Gastroesophageal sphincter (tissue), 4 donors: ENCODE measurements at regions not wholly inside any gene's neighbourhood (a gene's known extent, or its start where the extent isn't known, plus 50 kb on each side); places are given as distances from the start of the nearest gene placed in this dataset.

Experiments
- ATAC-seq: fragments of 150-250 bp; one replicate; pipeline ENCODE4 v1.9.1; 2016; ENCODE audit warnings: mild to moderate bottlenecking, moderate library complexity
- H3K27ac ChIP-seq, 4 donors: fragments of 200-600 bp; sonication (generic) in 3 of 4; 1 replicate in 3 of 4; 2 replicates in 1 of 4; pipeline ENCODE4 v1.5.1; 2016 to 2019
- H3K27me3 ChIP-seq: fragments of 200-600 bp; sonication (generic); one replicate; pipeline ENCODE4 v1.5.1; 2019
- H3K36me3 ChIP-seq, 2 donors: fragments of 200-600 bp; sonication (generic); one replicate each; pipeline ENCODE4 v1.5.1; 2019; ENCODE audit warnings: control low read depth in 1 of 2
- H3K4me1 ChIP-seq, 3 donors: fragments of 200-600 bp; sonication (generic); 1 replicate in 2 of 3; 2 replicates in 1 of 3; pipeline ENCODE4 v1.5.1; 2016 to 2019; ENCODE audit warnings: control low read depth in 2 of 3
- H3K4me3 ChIP-seq, 2 donors: fragments of 200-600 bp; sonication (generic); one replicate each; pipeline ENCODE4 v1.5.1; 2019; ENCODE audit warnings: mild to moderate bottlenecking in 1 of 2, moderate library complexity in 1 of 2
- H3K9me3 ChIP-seq, 3 donors: fragments of 200-600 bp; sonication (generic); one replicate each; pipeline ENCODE4 v1.5.1; 2017 to 2019; ENCODE audit warnings: control low read depth in 2 of 3
- EP300 ChIP-seq: sonication (generic); formaldehyde crosslinking; IDR thresholded peaks from one replicate; pipeline ENCODE4 v1.6.1; 2017; ENCODE audit warnings: antibody characterized with exemption, mild to moderate bottlenecking
- POLR2A ChIP-seq, 2 donors: fragments of 450-650 bp; IDR thresholded peaks; one replicate each; pipeline ENCODE4 v1.6.1; 2017; ENCODE audit warnings: antibody characterized with exemption in 2 of 2, mild to moderate bottlenecking in 2 of 2, moderate library complexity in 1 of 2
- POLR2AphosphoS5 ChIP-seq: sonication (generic); formaldehyde crosslinking; IDR thresholded peaks from one replicate; pipeline ENCODE4 v1.6.1; 2017; ENCODE audit warnings: antibody characterized with exemption
- WGBS, 2 donors: methylation state at CpG; one replicate each; pipeline ENCODE4 v1.1.5; 2018; ENCODE audit warnings: low coverage in 1 of 2; 5-methylcytosine and 5-hydroxymethylcytosine counted together
- TF ChIP-seq, protein P1 (sequence below), 4 experiments: fragments of 200-600 bp in 2 of 4; fragments of 450-650 bp in 2 of 4; sonication (generic) in 1 of 4; IDR thresholded peaks; one replicate each; pipeline ENCODE4 v1.5.1; 2017 to 2019; ENCODE audit warnings: antibody characterized with exemption in 4 of 4, mild to moderate bottlenecking in 2 of 4, moderate library complexity in 2 of 4

DNA sequence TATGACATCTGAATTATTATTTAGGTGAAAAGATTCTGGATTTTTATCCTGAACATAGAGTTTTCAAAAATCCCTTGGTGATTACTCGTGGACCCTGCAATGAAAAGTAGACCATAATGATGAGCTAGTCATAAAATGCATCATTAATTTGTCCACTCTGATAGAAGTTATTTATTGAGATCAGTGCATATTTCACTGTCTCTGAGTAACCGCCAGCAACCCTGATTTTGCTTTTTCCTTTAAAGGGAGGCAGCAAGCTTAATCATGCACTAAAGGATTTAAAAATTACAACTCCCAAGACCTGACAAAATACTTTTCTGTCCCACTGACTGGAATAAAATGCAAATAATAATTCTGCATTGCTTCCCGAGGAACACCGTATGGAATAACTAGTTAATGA, 259.6 kb upstream of the DPPA4 start:
- no peaks in the 10 kb centered on the region for H3K4me1 ChIP-seq
- TF ChIP-seq POLR2A (IDR thresholded peaks at IDR 0.05) (no peak), POLR2AphosphoS5 (no peak), EP300 (no peak)
- TF ChIP-seq, protein P1, sequence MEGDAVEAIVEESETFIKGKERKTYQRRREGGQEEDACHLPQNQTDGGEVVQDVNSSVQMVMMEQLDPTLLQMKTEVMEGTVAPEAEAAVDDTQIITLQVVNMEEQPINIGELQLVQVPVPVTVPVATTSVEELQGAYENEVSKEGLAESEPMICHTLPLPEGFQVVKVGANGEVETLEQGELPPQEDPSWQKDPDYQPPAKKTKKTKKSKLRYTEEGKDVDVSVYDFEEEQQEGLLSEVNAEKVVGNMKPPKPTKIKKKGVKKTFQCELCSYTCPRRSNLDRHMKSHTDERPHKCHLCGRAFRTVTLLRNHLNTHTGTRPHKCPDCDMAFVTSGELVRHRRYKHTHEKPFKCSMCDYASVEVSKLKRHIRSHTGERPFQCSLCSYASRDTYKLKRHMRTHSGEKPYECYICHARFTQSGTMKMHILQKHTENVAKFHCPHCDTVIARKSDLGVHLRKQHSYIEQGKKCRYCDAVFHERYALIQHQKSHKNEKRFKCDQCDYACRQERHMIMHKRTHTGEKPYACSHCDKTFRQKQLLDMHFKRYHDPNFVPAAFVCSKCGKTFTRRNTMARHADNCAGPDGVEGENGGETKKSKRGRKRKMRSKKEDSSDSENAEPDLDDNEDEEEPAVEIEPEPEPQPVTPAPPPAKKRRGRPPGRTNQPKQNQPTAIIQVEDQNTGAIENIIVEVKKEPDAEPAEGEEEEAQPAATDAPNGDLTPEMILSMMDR (IDR thresholded peaks at IDR 0.05) = no peak
- 54 to 78% methylated on average over 4 of the region's 4 CpGs for WGBS, 2 donors

DNA sequence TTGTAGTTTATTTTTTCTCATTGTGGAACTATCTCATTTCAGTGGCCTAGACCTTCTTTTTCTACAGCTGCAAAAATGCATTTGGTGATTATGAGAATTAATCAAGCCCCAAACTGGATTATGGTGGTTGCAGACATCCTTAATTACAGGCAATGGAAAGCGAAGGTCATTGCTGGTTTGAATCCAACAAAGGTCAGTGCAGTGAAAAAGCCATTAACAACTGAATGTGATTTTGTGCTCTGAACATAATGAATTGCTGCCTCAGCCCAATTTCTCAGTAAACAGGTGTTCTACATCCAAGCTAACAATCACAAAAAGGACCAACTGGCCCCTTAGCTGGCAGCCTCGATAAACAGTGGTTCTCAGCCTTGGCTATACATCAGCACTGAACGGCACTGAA, 260.1 kb upstream of the DPPA4 start:
- ATAC-seq = no peak
- Histone ChIP-seq H3K27ac (no peak overlapping the region), H3K9me3 (peaks cover 0 to 8% (median 3%) of the 10 kb centered on the region in 3 donors), H3K4me3 (no peak overlapping the region), H3K36me3 (no peaks in the 10 kb centered on the region), H3K27me3 (no peaks in the 10 kb centered on the region), H3K4me1 (no peaks in the 10 kb centered on the region)
- WGBS, 2 donors = 18 to 22% methylated on average over 3 of the region's 3 CpGs
- TF ChIP-seq POLR2A (IDR thresholded peaks at IDR 0.05) = no peak
- TF ChIP-seq, protein P1 (IDR thresholded peaks at IDR 0.05) = no peak
- no peak for TF ChIP-seq POLR2AphosphoS5
- no peak for TF ChIP-seq EP300

More for the DNA sequence above, 259.6 kb upstream of the DPPA4 start:
- no peaks in the 10 kb centered on the region for H3K27me3 ChIP-seq
- H3K36me3 ChIP-seq = no peaks in the 10 kb centered on the region
- no peak overlapping the region for H3K4me3 ChIP-seq
- no peak for ATAC-seq
- no peak overlapping the region for H3K27ac ChIP-seq
- H3K9me3 ChIP-seq = peaks cover 0 to 8% (median 3%) of the 10 kb centered on the region in 3 donors

DNA sequence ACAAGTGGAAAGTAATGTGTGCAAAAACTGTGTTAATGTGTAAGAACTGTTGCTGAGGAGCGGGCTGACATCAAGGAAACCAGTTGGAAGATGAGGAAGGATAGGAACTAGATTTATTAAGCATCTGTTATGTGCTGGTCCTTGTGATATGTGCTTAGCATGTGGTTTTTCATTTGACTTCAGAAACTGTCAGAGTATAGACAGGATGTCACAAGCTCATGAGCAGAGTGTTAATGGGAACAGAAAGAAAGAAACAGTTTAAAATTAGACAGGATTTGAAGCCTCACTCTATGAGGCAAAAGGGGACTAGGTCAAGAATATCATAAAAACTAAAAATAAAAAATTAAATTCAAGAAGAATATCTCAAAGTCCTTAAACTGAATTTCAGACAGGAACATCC, 270.6 kb upstream of the DPPA4 start:
- Histone ChIP-seq H3K36me3 (no peaks in the 10 kb centered on the region), H3K9me3 (no peaks in the 10 kb centered on the region), H3K4me3 (no peak overlapping the region), H3K27me3 (no peaks in the 10 kb centered on the region), H3K27ac (no peak overlapping the region), H3K4me1 (no peaks in the 10 kb centered on the region)
- WGBS, 2 donors = 88 to 100% methylated on average over 1 of the region's 1 CpG
- no peak for ATAC-seq
- no peak for TF ChIP-seq POLR2AphosphoS5
- TF ChIP-seq POLR2A (IDR thresholded peaks at IDR 0.05) = no peak
- TF ChIP-seq, protein P1 (IDR thresholded peaks at IDR 0.05) = no peak
- TF ChIP-seq EP300 = no peak

DNA sequence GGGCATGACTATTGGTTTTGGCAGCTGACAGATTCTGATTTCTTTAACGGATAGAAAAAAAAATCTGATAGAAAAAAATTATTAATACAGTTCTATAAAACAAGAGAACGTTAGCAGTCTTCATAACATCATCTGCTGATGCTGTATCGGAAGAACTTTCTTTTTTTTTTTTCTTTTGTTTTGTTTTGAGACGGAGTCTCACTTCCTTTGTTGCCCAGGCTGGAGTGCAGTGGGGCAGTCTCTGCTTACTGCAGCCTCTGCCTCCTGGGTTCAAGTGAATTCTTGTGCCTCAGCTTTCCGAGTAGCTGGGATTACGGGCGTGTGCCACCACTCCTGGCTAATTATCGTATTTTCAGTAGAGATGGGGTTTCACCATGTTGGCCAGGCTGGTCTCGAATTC, 271.2 kb upstream of the DPPA4 start:
- TF ChIP-seq, protein P1 (IDR thresholded peaks at IDR 0.05) = no peak
- no peak for TF ChIP-seq POLR2A (IDR thresholded peaks at IDR 0.05)
- TF ChIP-seq EP300 = no peak
- TF ChIP-seq POLR2AphosphoS5 = no peak
- 67 to 77% methylated on average over 4 to 8 of the region's 9 CpGs for WGBS, 2 donors
- Histone ChIP-seq H3K4me1 (no peaks in the 10 kb centered on the region), H3K27ac (no peak overlapping the region), H3K27me3 (no peaks in the 10 kb centered on the region), H3K36me3 (no peaks in the 10 kb centered on the region), H3K4me3 (no peak overlapping the region), H3K9me3 (no peaks in the 10 kb centered on the region)
- no peak for ATAC-seq

DNA sequence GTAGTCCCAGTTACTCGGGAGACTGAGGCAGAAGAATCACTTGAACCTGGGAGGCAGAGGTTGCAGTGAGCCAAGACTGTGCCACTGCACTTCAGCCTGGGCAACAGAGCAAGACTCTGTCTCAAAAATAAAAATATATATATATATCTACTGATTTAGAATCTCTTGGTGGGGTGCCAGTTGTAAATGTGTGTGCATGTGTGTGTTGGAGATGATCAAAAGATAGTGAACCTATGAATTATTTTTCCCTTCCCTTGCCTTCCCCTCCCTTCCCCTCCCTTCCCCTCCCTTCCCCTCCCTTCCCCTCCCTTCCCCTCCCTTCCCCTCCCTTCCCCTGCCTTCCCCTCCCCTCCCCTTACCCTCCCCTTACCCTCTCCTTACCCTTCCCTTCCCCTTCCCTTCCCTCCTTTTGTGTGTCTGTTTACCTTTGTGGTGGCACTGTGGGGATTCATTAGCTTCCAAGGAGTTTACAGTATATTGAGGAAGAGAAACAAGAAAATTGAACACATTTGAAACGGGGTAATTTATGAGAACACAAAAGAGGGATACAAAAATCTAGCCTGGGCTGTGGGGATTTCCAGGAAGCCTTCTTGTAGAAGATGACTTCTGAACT, 281.5 kb upstream of the DPPA4 start:
- Histone ChIP-seq H3K27ac (no peak overlapping the region), H3K9me3 (no peaks in the 10 kb centered on the region), H3K27me3 (no peaks in the 10 kb centered on the region), H3K4me1 (no peaks in the 10 kb centered on the region), H3K4me3 (no peak overlapping the region), H3K36me3 (no peaks in the 10 kb centered on the region)
- ATAC-seq = no peak
- 57% methylated on average over 1 of the region's 2 CpGs; no CpG with 5 or more reads in 1 of the 2 donors for WGBS, 2 donors
- TF ChIP-seq POLR2AphosphoS5 (no peak), EP300 (no peak), POLR2A (IDR thresholded peaks at IDR 0.05) (no peak)
- TF ChIP-seq, protein P1 (IDR thresholded peaks at IDR 0.05) = no peak
